OCI-LY1 (cell line): ENCODE measurements at regions not wholly inside any gene's neighbourhood (a gene's known extent, or its start where the extent isn't known, plus 50 kb on each side); places are given as distances from the start of the nearest gene placed in this dataset.

ENCODE experiments used
- H2AFZ ChIP-seq: fragments of 200-600 bp; sonication (generic), shearing (Covaris generic); 2 replicates; pipeline ENCODE4 v1.6.0; 2014; ENCODE audit warnings: antibody characterized with exemption, mild to moderate bottlenecking, low read length
- H3F3A ChIP-seq: fragments of 200-600 bp; sonication (generic), shearing (Covaris generic); 2 replicates; pipeline ENCODE4 v1.6.0; 2014; ENCODE audit warnings: mild to moderate bottlenecking, antibody characterized with exemption, low read length, moderate library complexity; ENCODE audit not compliant: insufficient read depth
- H3K27ac ChIP-seq: fragments of 200-600 bp; sonication (generic); 2 replicates; pipeline ENCODE4 v1.5.1; 2014; ENCODE audit warnings: low read length, mixed run types, mild to moderate bottlenecking, low read depth; ENCODE audit not compliant: poor library complexity, severe bottlenecking
- H3K27me3 ChIP-seq: fragments of 200-600 bp; sonication (generic); 2 replicates; pipeline ENCODE4 v1.6.0; 2014; ENCODE audit warnings: antibody characterized with exemption, mild to moderate bottlenecking, low read length, moderate library complexity; ENCODE audit not compliant: insufficient read depth
- H3K36me3 ChIP-seq: fragments of 200-600 bp; sonication (generic); 2 replicates; pipeline ENCODE4 v1.6.1; 2014; ENCODE audit warnings: mild to moderate bottlenecking, antibody characterized with exemption, low read length, moderate library complexity, mixed read lengths; ENCODE audit not compliant: insufficient read depth
- H3K4me1 ChIP-seq: fragments of 200-600 bp; sonication (generic); 2 replicates; pipeline ENCODE4 v1.5.1; 2014; ENCODE audit warnings: mild to moderate bottlenecking, low read length, moderate library complexity; ENCODE audit not compliant: insufficient read depth, severe bottlenecking
- H3K4me2 ChIP-seq: fragments of 200-600 bp; sonication (generic), shearing (Covaris generic); 2 replicates; pipeline ENCODE4 v1.6.1; 2014; ENCODE audit warnings: low read length
- H3K4me3 ChIP-seq: fragments of 200-600 bp; sonication (generic); 2 replicates; pipeline ENCODE4 v1.5.1; 2014; ENCODE audit warnings: low read length, low read depth, mild to moderate bottlenecking, mixed read lengths; ENCODE audit not compliant: poor library complexity, severe bottlenecking
- H3K79me2 ChIP-seq: fragments of 200-600 bp; shearing (Covaris generic); 2 replicates; pipeline ENCODE4 v1.6.1; 2016; ENCODE audit warnings: mixed run types, low read length, mixed read lengths; ENCODE audit not compliant: insufficient read depth
- H3K9ac ChIP-seq: fragments of 200-600 bp; sonication (generic), shearing (Covaris generic); 2 replicates; pipeline ENCODE4 v1.6.1; 2014; ENCODE audit warnings: mild to moderate bottlenecking, low read length, mixed read lengths
- H3K9me2 ChIP-seq: fragments of 200-600 bp; sonication (generic), shearing (Covaris generic); 2 replicates; pipeline ENCODE4 v1.6.1; 2014; ENCODE audit warnings: low read depth, mild to moderate bottlenecking, low read length, mixed read lengths
- H3K9me3 ChIP-seq: fragments of 200-600 bp; shearing (Covaris generic); 2 replicates; pipeline ENCODE4 v1.6.1; 2014; ENCODE audit warnings: low read length, mixed read lengths
- H4K20me1 ChIP-seq: fragments of 200-600 bp; sonication (generic), shearing (Covaris generic); 2 replicates; pipeline ENCODE4 v1.6.0; 2016; ENCODE audit warnings: mild to moderate bottlenecking, low read length; ENCODE audit not compliant: insufficient read depth
- EZH2 ChIP-seq: fragments of 200-600 bp; sonication (generic), shearing (Covaris generic); IDR thresholded peaks from 2 replicates; pipeline ENCODE4 v1.8.0; 2017; ENCODE audit warnings: borderline replicate concordance, mixed run types, mild to moderate bottlenecking, antibody characterized with exemption, low read length, moderate library complexity, mixed read lengths
- TF ChIP-seq, protein P1 (sequence below): fragments of 200-600 bp; sonication (generic), shearing (Covaris generic); IDR thresholded peaks from 2 replicates; pipeline ENCODE4 v1.5.1; 2017; ENCODE audit warnings: mild to moderate bottlenecking, antibody characterized with exemption, low read length, moderate library complexity, mixed read lengths

GRCh38 chr13:108020027-108020426, 195.3 kb downstream of the LIG4 start:
- no peaks in the 10 kb centered on the region for H3F3A ChIP-seq
- no peaks in the 10 kb centered on the region for H3K36me3 ChIP-seq
- no peaks in the 10 kb centered on the region for H3K79me2 ChIP-seq
- H3K4me1 ChIP-seq = no peaks in the 10 kb centered on the region
- H3K9ac ChIP-seq = no peak overlapping the region
- H4K20me1 ChIP-seq = no peaks in the 10 kb centered on the region
- H3K4me2 ChIP-seq = no peak overlapping the region
- H3K27me3 ChIP-seq = no peaks in the 10 kb centered on the region
- H3K9me2 ChIP-seq = no peaks in the 10 kb centered on the region
- H2AFZ ChIP-seq = no peak overlapping the region
- no peaks in the 10 kb centered on the region for H3K9me3 ChIP-seq
- H3K27ac ChIP-seq = no peak overlapping the region
- H3K4me3 ChIP-seq = no peak overlapping the region
- no peak for TF ChIP-seq EZH2
- TF ChIP-seq, protein P1, sequence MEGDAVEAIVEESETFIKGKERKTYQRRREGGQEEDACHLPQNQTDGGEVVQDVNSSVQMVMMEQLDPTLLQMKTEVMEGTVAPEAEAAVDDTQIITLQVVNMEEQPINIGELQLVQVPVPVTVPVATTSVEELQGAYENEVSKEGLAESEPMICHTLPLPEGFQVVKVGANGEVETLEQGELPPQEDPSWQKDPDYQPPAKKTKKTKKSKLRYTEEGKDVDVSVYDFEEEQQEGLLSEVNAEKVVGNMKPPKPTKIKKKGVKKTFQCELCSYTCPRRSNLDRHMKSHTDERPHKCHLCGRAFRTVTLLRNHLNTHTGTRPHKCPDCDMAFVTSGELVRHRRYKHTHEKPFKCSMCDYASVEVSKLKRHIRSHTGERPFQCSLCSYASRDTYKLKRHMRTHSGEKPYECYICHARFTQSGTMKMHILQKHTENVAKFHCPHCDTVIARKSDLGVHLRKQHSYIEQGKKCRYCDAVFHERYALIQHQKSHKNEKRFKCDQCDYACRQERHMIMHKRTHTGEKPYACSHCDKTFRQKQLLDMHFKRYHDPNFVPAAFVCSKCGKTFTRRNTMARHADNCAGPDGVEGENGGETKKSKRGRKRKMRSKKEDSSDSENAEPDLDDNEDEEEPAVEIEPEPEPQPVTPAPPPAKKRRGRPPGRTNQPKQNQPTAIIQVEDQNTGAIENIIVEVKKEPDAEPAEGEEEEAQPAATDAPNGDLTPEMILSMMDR = no peak

GRCh38 chr13:108018371-108018870, 196.9 kb downstream of the LIG4 start:
- no peaks in the 10 kb centered on the region for H4K20me1 ChIP-seq
- TF ChIP-seq, protein P1 = no peak
- no peak for TF ChIP-seq EZH2
- no peak overlapping the region for H3K9ac ChIP-seq
- H3K9me3 ChIP-seq = no peaks in the 10 kb centered on the region
- no peaks in the 10 kb centered on the region for H3K27me3 ChIP-seq
- no peaks in the 10 kb centered on the region for H3K36me3 ChIP-seq
- H2AFZ ChIP-seq = no peak overlapping the region
- H3K27ac ChIP-seq = no peak overlapping the region
- H3K4me2 ChIP-seq = no peak overlapping the region
- no peaks in the 10 kb centered on the region for H3K4me1 ChIP-seq
- no peaks in the 10 kb centered on the region for H3F3A ChIP-seq
- H3K4me3 ChIP-seq = no peak overlapping the region
- no peaks in the 10 kb centered on the region for H3K79me2 ChIP-seq
- no peaks in the 10 kb centered on the region for H3K9me2 ChIP-seq

- no peaks in the 10 kb centered on the region for H3K9me2 ChIP-seq
- H3K27me3 ChIP-seq = no peaks in the 10 kb centered on the region; the same call in 1 of the 2 replicates
- no peaks in the 10 kb centered on the region for H3F3A ChIP-seq
- H4K20me1 ChIP-seq = no peaks in the 10 kb centered on the region
- H3K79me2 ChIP-seq = no peaks in the 10 kb centered on the region
- no peak overlapping the region for H3K4me3 ChIP-seq
- H3K36me3 ChIP-seq = no peaks in the 10 kb centered on the region
- TF ChIP-seq, protein P1 = no peak
- TF ChIP-seq EZH2 = no peak
- no peaks in the 10 kb centered on the region for H3K4me1 ChIP-seq
- no peak overlapping the region for H3K27ac ChIP-seq
- H3K9ac ChIP-seq = no peak overlapping the region
- no peak overlapping the region for H2AFZ ChIP-seq
- H3K9me3 ChIP-seq = no peaks in the 10 kb centered on the region
- no peak overlapping the region for H3K4me2 ChIP-seq
These were observed 208.7 kb downstream of the LIG4 start for GRCh38 chr13:108006619-108007018.
